Heart left ventricle (tissue), 16 donors: ENCODE measurements at regions not wholly inside any gene's neighbourhood (a gene's known extent, or its start where the extent isn't known, plus 50 kb on each side); places are given as distances from the start of the nearest gene placed in this dataset.

Source experiments
- ATAC-seq, 4 donors: fragments of 200-7000 bp; cut with Tn5 transposase; one replicate each; pipeline ENCODE4 v1.9.1; 2020 to 2022; ENCODE audit warnings: moderate library complexity in 4 of 4, mild to moderate bottlenecking in 3 of 4, moderate number of reproducible peaks in 1 of 4
- DNase-seq, 5 donors: peaks; one replicate each; pipeline ENCODE4 v3.0.0-alpha.2; 2020
- H3K27ac ChIP-seq, 12 donors: fragments of 200-600 bp; sonication (generic) in 4 of 12; one replicate each; pipeline versions ENCODE4 v1.5.0 to v1.8.0; 2016 to 2022; ENCODE audit warnings: mild to moderate bottlenecking in 2 of 12
- H3K27me3 ChIP-seq, 9 donors: fragments of 200-600 bp; sonication (generic) in 2 of 9; one replicate each; pipeline versions ENCODE4 v1.5.1 to v1.8.0; 2016 to 2022; ENCODE audit warnings: mild to moderate bottlenecking in 3 of 9
- H3K36me3 ChIP-seq, 9 donors: fragments of 200-600 bp; sonication (generic) in 2 of 9; one replicate each; pipeline versions ENCODE4 v1.5.0 to v1.8.0; 2018 to 2022; ENCODE audit warnings: mild to moderate bottlenecking in 2 of 9
- H3K4me1 ChIP-seq, 12 donors: fragments of 200-600 bp; sonication (generic) in 4 of 12; one replicate each; pipeline versions ENCODE4 v1.5.0 to v1.8.0; 2016 to 2022; ENCODE audit warnings: mild to moderate bottlenecking in 3 of 12
- H3K4me3 ChIP-seq, 12 donors: fragments of 200-600 bp; sonication (generic) in 4 of 12; one replicate each; pipeline versions ENCODE4 v1.5.0 to v1.8.0; 2017 to 2022; ENCODE audit warnings: mild to moderate bottlenecking in 9 of 12, moderate library complexity in 4 of 12
- H3K9me3 ChIP-seq, 12 donors: fragments of 200-600 bp; sonication (generic) in 4 of 12; one replicate each; pipeline versions ENCODE4 v1.5.0 to v1.8.0; 2016 to 2022; ENCODE audit warnings: mild to moderate bottlenecking in 1 of 12
- CTCF ChIP-seq, 12 donors: fragments of 200-600 bp; sonication (generic) in 4 of 12; IDR thresholded peaks; one replicate each; pipeline versions ENCODE4 v1.5.0 to v1.8.0; 2018 to 2022; ENCODE audit warnings: antibody characterized with exemption in 12 of 12, mild to moderate bottlenecking in 5 of 12
- POLR2A ChIP-seq, 2 donors: fragments of 450-650 bp; IDR thresholded peaks; one replicate each; pipeline ENCODE4 v1.6.1; 2017; ENCODE audit warnings: antibody characterized with exemption in 2 of 2, mild to moderate bottlenecking in 2 of 2, moderate library complexity in 2 of 2
- WGBS, 4 donors: extraction: QIAGEN DNeasy Blood & Tissue Kit in 2 of 4; methylation state at CpG; one replicate each; pipeline versions ENCODE4 v1.1.5 to v1.1.7; 2013 to 2018; 5-methylcytosine and 5-hydroxymethylcytosine counted together
- intact Hi-C, 10 donors: fragments of 100-400 bp; cut with DNase I; formaldehyde crosslinking; loops; one replicate each; pipeline versions ENCODE4 v1.11.1 to v1.14.2; 2022
- donor health status: ischemic (EF 13 %, LVEDD 7.1; RV severe dilation, severe dysfunction).
- donor health status: healthy with polysubstance abuse.
- donor health status: DM: no; HTN: yes; CAD: no.
- donor health status: DM: no; HTN: no; CAD: no.
- donor health status: ischemic (EF 25% LVEDD 6.9; RV normal size, moderate dysfunction).
- donor health status: ischemic (EF 25% LVEDD 5.7; RV mildly dilated, moderate dysfunction).
- donor health status: healthy.
- donor health status: DM: yes; HTN: yes; CAD: no.
- donor health status: ischemic (EF 35%, LVEDD 5.7; RV mildly dilated, moderate dysfunction).
- donor health status: nonischemic (EF 11% LVEDD 7.7; RV severe dilation, severe dysfunction).
- donor health status: DM: yes; HTN: yes; CAD: no.
- donor health status: PGD.
- donor health status: ischemic (EF 29% LVEDD 5.4; RV normal size, mild dysfunction).
- donor health status: nonischemic (EF 23%, LVEDD 6.1; RV moderate dilation, normal function).

- intact Hi-C loops: no loop called here
- Histone ChIP-seq H3K4me1 (no peaks in the 10 kb centered on the region), H3K27ac (no peak overlapping the region), H3K9me3 (no peaks in the 10 kb centered on the region), H3K27me3 (no peaks in the 10 kb centered on the region), H3K4me3 (no peak overlapping the region), H3K36me3 (no peaks in the 10 kb centered on the region)
- DNase-seq (no peak), ATAC-seq (no peak)
- 62 to 72% (median 70%) methylated on average over 2 of the region's 2 CpGs for WGBS, 4 donors
- TF ChIP-seq POLR2A (IDR thresholded peaks at IDR 0.05) (no peak), CTCF (IDR thresholded peaks at IDR 0.05) (no peak)
Observed at GRCh38 chr5:89208811-89209210, 325.8 kb upstream of the MEF2C start.

GRCh38 chr5:89208392-89208791 lies 325.4 kb upstream of the MEF2C start:
- Histone ChIP-seq H3K4me3 (no peak overlapping the region), H3K27me3 (no peaks in the 10 kb centered on the region), H3K27ac (no peak overlapping the region), H3K4me1 (no peaks in the 10 kb centered on the region), H3K9me3 (no peaks in the 10 kb centered on the region), H3K36me3 (no peaks in the 10 kb centered on the region)
- TF ChIP-seq POLR2A (IDR thresholded peaks at IDR 0.05) (no peak), CTCF (IDR thresholded peaks at IDR 0.05) (no peak)
- ATAC-seq (no peak), DNase-seq (no peak)
- intact Hi-C loops: no loop called here

- Histone ChIP-seq H3K9me3 (peaks cover 0 to 9% (median 3%) of the 10 kb centered on the region in 12 donors), H3K4me1 (no peaks in the 10 kb centered on the region), H3K4me3 (no peak overlapping the region), H3K27ac (no peak overlapping the region), H3K27me3 (no peaks in the 10 kb centered on the region), H3K36me3 (no peaks in the 10 kb centered on the region)
- no peak for TF ChIP-seq POLR2A (IDR thresholded peaks at IDR 0.05)
- TF ChIP-seq CTCF (IDR thresholded peaks at IDR 0.05): no peak
- no peak for DNase-seq
- intact Hi-C loops: no loop called here
- no peak for ATAC-seq
Observed at GRCh38 chr5:89204756-89205155, 321.8 kb upstream of the MEF2C start.

- no peak for ATAC-seq
- 89 to 97% (median 94%) methylated on average over 2 of the region's 2 CpGs for WGBS, 4 donors
- H3K36me3 ChIP-seq: no peaks in the 10 kb centered on the region
- DNase-seq: no peak
- peaks cover 0 to 20% (median 12%) of the 10 kb centered on the region in 12 donors for H3K9me3 ChIP-seq
- H3K4me1 ChIP-seq: no peaks in the 10 kb centered on the region
- intact Hi-C loops: no loop called here
- H3K27me3 ChIP-seq: no peaks in the 10 kb centered on the region
- no peak for TF ChIP-seq CTCF (IDR thresholded peaks at IDR 0.05)
- no peak for TF ChIP-seq POLR2A (IDR thresholded peaks at IDR 0.05)
- no peak overlapping the region for H3K27ac ChIP-seq
- H3K4me3 ChIP-seq: no peak overlapping the region
Observed at GRCh38 chr5:89203611-89204010, 320.6 kb upstream of the MEF2C start.
